Neural cell (in vitro differentiated cells): ENCODE measurements at regions not wholly inside any gene's neighbourhood (a gene's known extent, or its start where the extent isn't known, plus 50 kb on each side); places are given as distances from the start of the nearest gene placed in this dataset.

Experiments used
- CTCF ChIP-seq: fragments of 450-650 bp; IDR thresholded peaks from 2 replicates; pipeline ENCODE4 v1.5.1; 2014; ENCODE audit warnings: antibody characterized with exemption, mild to moderate bottlenecking, moderate library complexity; ENCODE audit not compliant: poor library complexity, severe bottlenecking
- EP300 ChIP-seq: fragments of 450-650 bp; conservative IDR thresholded peaks from 2 replicates; pipeline ENCODE4 v1.6.1; 2014; ENCODE audit warnings: antibody characterized with exemption, mild to moderate bottlenecking, moderate library complexity; ENCODE audit not compliant: poor library complexity, severe bottlenecking
- EZH2 ChIP-seq: fragments of 200-600, 300-800 bp; shearing (Covaris generic), sonication (generic); IDR thresholded peaks from 2 replicates; pipeline ENCODE4 v1.6.1; 2014; ENCODE audit warnings: antibody characterized with exemption, low read length, borderline replicate concordance, mild to moderate bottlenecking; ENCODE audit not compliant: insufficient read depth, poor library complexity, severe bottlenecking
- MXI1 ChIP-seq: fragments of 450-650 bp; conservative IDR thresholded peaks from 2 replicates; pipeline ENCODE4 v1.6.1; 2014; ENCODE audit warnings: antibody characterized with exemption, mild to moderate bottlenecking; ENCODE audit not compliant: poor library complexity, severe bottlenecking
- POLR2AphosphoS5 ChIP-seq: IDR thresholded peaks from 2 replicates; pipeline ENCODE4 v1.6.1; 2012
- RAD21 ChIP-seq: fragments of 450-650 bp; conservative IDR thresholded peaks from 2 replicates; pipeline ENCODE4 v1.6.1; 2014; ENCODE audit warnings: antibody characterized with exemption, mild to moderate bottlenecking, moderate library complexity
- REST ChIP-seq: IDR thresholded peaks from 2 replicates; pipeline ENCODE4 v1.6.1; 2012; ENCODE audit warnings: borderline replicate concordance
- SMC3 ChIP-seq: fragments of 450-650 bp; conservative IDR thresholded peaks from 2 replicates; pipeline ENCODE4 v1.6.1; 2014; ENCODE audit warnings: antibody characterized with exemption, mild to moderate bottlenecking, moderate library complexity; ENCODE audit not compliant: poor library complexity
- TAF1 ChIP-seq: IDR thresholded peaks from 2 replicates; pipeline ENCODE4 v1.6.1; 2012; ENCODE audit warnings: low read depth

- no peak for TF ChIP-seq CTCF
- TF ChIP-seq EP300, result no peak
- TF ChIP-seq TAF1, result no peak
- TF ChIP-seq MXI1, result no peak
- no peak for TF ChIP-seq POLR2AphosphoS5
- TF ChIP-seq EZH2, result no peak
- TF ChIP-seq REST, result no peak
- TF ChIP-seq RAD21, result no peak
- TF ChIP-seq SMC3, result no peak
Observed at GRCh38 chr4:116010923-116011322, 897.5 kb upstream of the NDST4 start.
